H9 (cell line): ENCODE measurements at regions not wholly inside any gene's neighbourhood (a gene's known extent, or its start where the extent isn't known, plus 50 kb on each side); places are given as distances from the start of the nearest gene placed in this dataset.

ENCODE experiments used
- DNase-seq: peaks from one replicate; pipeline ENCODE4 v3.0.0-alpha.2; 2017
- H2AFZ ChIP-seq: one replicate; pipeline ENCODE4 v1.6.1; 2013; ENCODE audit warnings: mild to moderate bottlenecking, low read length, control low read depth, moderate library complexity
- H2AK5ac ChIP-seq: 2 replicates; pipeline ENCODE4 v1.6.1; 2013; ENCODE audit warnings: low read length, control low read depth, mixed read lengths; ENCODE audit not compliant: insufficient read length
- H2BK120ac ChIP-seq: one replicate; pipeline ENCODE4 v1.6.1; 2013; ENCODE audit warnings: low read depth, mild to moderate bottlenecking, low read length, control low read depth, inconsistent platforms; ENCODE audit not compliant: poor library complexity, severe bottlenecking
- H2BK12ac ChIP-seq: 2 replicates; pipeline ENCODE4 v1.6.1; 2013; ENCODE audit warnings: low read length, control low read depth, mixed read lengths, low read depth; ENCODE audit not compliant: insufficient read length
- H2BK15ac ChIP-seq: 2 replicates; pipeline ENCODE4 v1.6.1; 2013; ENCODE audit warnings: low read depth, low read length, control low read depth
- H2BK20ac ChIP-seq: one replicate; pipeline ENCODE4 v1.6.1; 2013; ENCODE audit warnings: low read depth, mild to moderate bottlenecking, low read length, control low read depth, inconsistent platforms; ENCODE audit not compliant: poor library complexity, severe bottlenecking
- H2BK5ac ChIP-seq: 2 replicates; pipeline ENCODE4 v1.6.1; 2013; ENCODE audit warnings: low read length, control low read depth, mixed read lengths; ENCODE audit not compliant: insufficient read length
- H3K14ac ChIP-seq: 2 replicates; pipeline ENCODE4 v1.6.1; 2013; ENCODE audit warnings: low read length, control low read depth; ENCODE audit not compliant: insufficient read depth
- H3K18ac ChIP-seq: 2 replicates; pipeline ENCODE4 v1.6.1; 2013; ENCODE audit warnings: low read depth, mild to moderate bottlenecking, mixed read lengths, low read length, control low read depth; ENCODE audit not compliant: insufficient read length
- H3K23ac ChIP-seq: 2 replicates; pipeline ENCODE4 v1.6.1; 2013; ENCODE audit warnings: low read length, control low read depth, mixed read lengths, low read depth; ENCODE audit not compliant: insufficient read length
- H3K23me2 ChIP-seq: 2 replicates; pipeline ENCODE4 v1.6.1; 2013; ENCODE audit warnings: low read depth, mild to moderate bottlenecking, mixed read lengths, low read length, control low read depth; ENCODE audit not compliant: insufficient read length, poor library complexity, severe bottlenecking
- H3K27ac ChIP-seq: 2 replicates; pipeline ENCODE4 v1.5.1; 2013; ENCODE audit warnings: low read length, control low read depth, mixed read lengths, low read depth; ENCODE audit not compliant: insufficient read length
- H3K27me3 ChIP-seq: 2 replicates; pipeline ENCODE4 v1.6.1; 2013; ENCODE audit warnings: low read length, control low read depth, inconsistent platforms; ENCODE audit not compliant: insufficient read depth
- H3K4ac ChIP-seq: 2 replicates; pipeline ENCODE4 v1.6.1; 2013; ENCODE audit warnings: low read depth, mild to moderate bottlenecking, control low read depth, inconsistent platforms, low read length, moderate library complexity
- H3K4me1 ChIP-seq: 2 replicates; pipeline ENCODE4 v1.6.1; 2013; ENCODE audit warnings: low read length, control low read depth, inconsistent platforms; ENCODE audit not compliant: insufficient read depth
- H3K4me2 ChIP-seq: 2 replicates; pipeline ENCODE4 v1.6.1; 2013; ENCODE audit warnings: low read length, control low read depth, mixed read lengths; ENCODE audit not compliant: insufficient read length, insufficient read depth
- H3K56ac ChIP-seq: 2 replicates; pipeline ENCODE4 v1.6.1; 2013; ENCODE audit warnings: low read depth, mild to moderate bottlenecking, mixed read lengths, low read length, control low read depth; ENCODE audit not compliant: insufficient read length
- H3K79me1 ChIP-seq: 2 replicates; pipeline ENCODE4 v1.6.1; 2013; ENCODE audit warnings: low read depth, mild to moderate bottlenecking, moderate library complexity, low read length, control low read depth, inconsistent platforms; ENCODE audit not compliant: insufficient read depth, poor library complexity, severe bottlenecking
- H3K79me2 ChIP-seq: 2 replicates; pipeline ENCODE4 v1.6.1; 2013; ENCODE audit warnings: low read length, control low read depth, inconsistent platforms; ENCODE audit not compliant: insufficient read depth
- H3K9ac ChIP-seq: 2 replicates; pipeline ENCODE4 v1.6.1; 2013; ENCODE audit warnings: low read length, control low read depth, mixed read lengths; ENCODE audit not compliant: insufficient read length; ENCODE audit errors: extremely low read depth
- H3K9me3 ChIP-seq: one replicate; pipeline ENCODE4 v1.6.1; 2013; ENCODE audit warnings: low read depth, low read length, inconsistent platforms; ENCODE audit not compliant: control insufficient read depth
- H3T11ph ChIP-seq: one replicate; pipeline ENCODE4 v1.6.1; 2013; ENCODE audit warnings: mild to moderate bottlenecking, low read length, control low read depth, inconsistent platforms
- H4K20me1 ChIP-seq: one replicate; pipeline ENCODE4 v1.6.1; 2013; ENCODE audit not compliant: control insufficient read depth, insufficient read length, insufficient read depth
- H4K5ac ChIP-seq: 2 replicates; pipeline ENCODE4 v1.6.1; 2013; ENCODE audit warnings: low read depth, mild to moderate bottlenecking, mixed read lengths, low read length, control low read depth; ENCODE audit not compliant: insufficient read length
- H4K8ac ChIP-seq: replicated peaks from 2 replicates; pipeline ENCODE4 v1.6.1; 2013; ENCODE audit warnings: low read length, control low read depth, mixed read lengths, low read depth; ENCODE audit not compliant: insufficient read length
- H4K91ac ChIP-seq: 2 replicates; pipeline ENCODE4 v1.6.1; 2013; ENCODE audit warnings: low read depth, mild to moderate bottlenecking, moderate library complexity, mixed read lengths, low read length, control low read depth; ENCODE audit not compliant: insufficient read length
- H3K27ac Mint-ChIP-seq, 3 experiments: 2 replicates in 2 of 3; 3 replicates in 1 of 3; pipeline ENCODE4 v1.8.0; 2020 to 2021; ENCODE audit warnings: mixed read lengths in 3 of 3, mild to moderate bottlenecking in 1 of 3, moderate library complexity in 1 of 3
- H3K27me3 Mint-ChIP-seq: 2 replicates; pipeline ENCODE4 v1.8.0; 2021; ENCODE audit warnings: low read depth, mild to moderate bottlenecking, moderate library complexity, mixed read lengths
- H3K36me3 Mint-ChIP-seq, 3 experiments: 2 replicates in 2 of 3; 3 replicates in 1 of 3; pipeline ENCODE4 v1.8.0; 2020 to 2021; ENCODE audit warnings: low read depth in 3 of 3, mixed read lengths in 3 of 3; ENCODE audit not compliant: insufficient read depth in 1 of 3
- H3K4me1 Mint-ChIP-seq, 2 experiments: 2 replicates each; pipeline ENCODE4 v1.8.0; 2020; ENCODE audit warnings: mixed read lengths in 2 of 2
- H3K4me3 Mint-ChIP-seq, 2 experiments: 2 replicates in 1 of 2; 3 replicates in 1 of 2; pipeline ENCODE4 v1.8.0; 2020 to 2021; ENCODE audit warnings: mild to moderate bottlenecking in 2 of 2, mixed read lengths in 2 of 2, moderate library complexity in 1 of 2
- H3K9me3 Mint-ChIP-seq, 2 experiments: 2 replicates in 1 of 2; 3 replicates in 1 of 2; pipeline ENCODE4 v1.8.0; 2020; ENCODE audit warnings: mild to moderate bottlenecking in 2 of 2, mixed read lengths in 2 of 2, moderate library complexity in 1 of 2
- CTCF ChIP-seq: fragments of 200-600 bp; sonication (generic); conservative IDR thresholded peaks from 3 replicates; pipeline ENCODE4 v1.8.0; 2021; ENCODE audit warnings: antibody characterized with exemption, mild to moderate bottlenecking
- WGBS: extraction: QIAGEN DNeasy Blood & Tissue Kit; methylation state at CpG from one replicate; pipeline ENCODE4 v1.1.7; 2013; ENCODE audit warnings: missing lambda C conversion rate, low lambda C conversion rate, mixed read lengths; ENCODE audit not compliant: insufficient read length; ENCODE audit errors: extremely low coverage; 5-methylcytosine and 5-hydroxymethylcytosine counted together

- Histone ChIP-seq H3K4ac (no peak overlapping the region), H3K4me1 (no peaks in the 10 kb centered on the region), H3K4me2 (no peak overlapping the region), H4K20me1 (no peaks in the 10 kb centered on the region), H3K23me2 (no peaks in the 10 kb centered on the region), H3K9ac (no peak overlapping the region), H3K79me2 (no peaks in the 10 kb centered on the region), H3T11ph (no peak overlapping the region), H2AFZ (no peak overlapping the region), H2BK120ac (no peak overlapping the region), H3K56ac (no peak overlapping the region), H2BK12ac (no peak overlapping the region), H2BK15ac (no peak overlapping the region), H4K5ac (no peak overlapping the region), H2AK5ac (no peak overlapping the region), H2BK5ac (no peak overlapping the region), H2BK20ac (no peak overlapping the region), H3K14ac (no peak overlapping the region), H3K27me3 (no peaks in the 10 kb centered on the region), H3K18ac (no peak overlapping the region), H3K9me3 (no peaks in the 10 kb centered on the region), H4K8ac (no peak overlapping the region), H3K79me1 (no peaks in the 10 kb centered on the region), H4K91ac (no peak overlapping the region), H3K23ac (no peak overlapping the region), H3K27ac (no peak overlapping the region)
- H3K27ac Mint-ChIP-seq: peak overlapping the region in 1 of 3 experiments; percentile 58; a peak in 3 of 7 replicates
- H3K9me3 Mint-ChIP-seq: no peaks in the 10 kb centered on the region
- no peak for TF ChIP-seq CTCF
- no peak overlapping the region for H3K4me3 Mint-ChIP-seq
- H3K27me3 Mint-ChIP-seq: no peaks in the 10 kb centered on the region
- no peaks in the 10 kb centered on the region for H3K4me1 Mint-ChIP-seq
- WGBS: no CpG with 5 or more reads among the region's 4 CpGs
- no peak for DNase-seq
- H3K36me3 Mint-ChIP-seq: no peaks in the 10 kb centered on the region
These were observed 1283.8 kb upstream of the PABPC4L start for GRCh38 chr4:135485371-135485770.
